A673 (cell line): ENCODE measurements at regions not wholly inside any gene's neighbourhood (a gene's known extent, or its start where the extent isn't known, plus 50 kb on each side); places are given as distances from the start of the nearest gene placed in this dataset.

ENCODE experiments used
- BruUV-seq: library from RNA; stranded (reverse); fragments of 400-500 nt; replicated peaks from 2 replicates; lab custom pipeline; 2021; lab: Mats Ljungman, UMichigan
- CTCF ChIA-PET: fragments of 300-600 bp; sonication (Branson Sonifier 250); formaldehyde crosslinking; loops from one replicate; lab custom pipeline; 2022; ENCODE audit warnings: antibody characterized with exemption; lab: Charles Lee
- POLR2A ChIA-PET: fragments of 300-600 bp; sonication (Branson Sonifier 250); formaldehyde crosslinking; loops from one replicate; lab custom pipeline; 2022; ENCODE audit warnings: antibody characterized with exemption; ENCODE audit not compliant: low non-redundant PET; lab: Charles Lee
- DNase-seq: peaks from one replicate; pipeline ENCODE4 v3.0.0-alpha.2; 2015; ENCODE audit warnings: low spot score
- H3K27ac ChIP-seq: fragments of 200-600 bp; sonication (generic); 2 replicates; pipeline ENCODE4 v1.5.1; 2016; ENCODE audit warnings: mixed run types, low read depth, mild to moderate bottlenecking, mixed read lengths, antibody characterized with exemption, low read length; ENCODE audit not compliant: poor library complexity, severe bottlenecking
- H3K27me3 ChIP-seq: fragments of 200-600 bp; sonication (generic); replicated peaks from 2 replicates; pipeline ENCODE4 v1.6.1; 2017; ENCODE audit warnings: mixed run types, low read depth, mild to moderate bottlenecking, mixed read lengths, antibody characterized with exemption, low read length; ENCODE audit not compliant: insufficient read depth, poor library complexity
- H3K36me3 ChIP-seq: fragments of 200-600 bp; sonication (generic); 2 replicates; pipeline ENCODE4 v1.6.1; 2016; ENCODE audit warnings: mixed run types, mild to moderate bottlenecking, mixed read lengths, antibody characterized with exemption, low read length; ENCODE audit not compliant: insufficient read depth, poor library complexity, severe bottlenecking
- H3K4me1 ChIP-seq: fragments of 200-600 bp; sonication (generic); 2 replicates; pipeline ENCODE4 v1.6.1; 2017; ENCODE audit warnings: mixed run types, mild to moderate bottlenecking, mixed read lengths, antibody characterized with exemption, low read length; ENCODE audit not compliant: insufficient read depth, poor library complexity, severe bottlenecking
- H3K4me3 ChIP-seq: fragments of 200-600 bp; sonication (generic); 2 replicates; pipeline ENCODE4 v1.5.1; 2016; ENCODE audit warnings: low read depth, mixed run types, mild to moderate bottlenecking, mixed read lengths, low read length; ENCODE audit not compliant: poor library complexity, severe bottlenecking
- H3K9me3 ChIP-seq: fragments of 200-600 bp; sonication (generic); 2 replicates; pipeline ENCODE4 v1.6.1; 2016; ENCODE audit warnings: mixed run types, low read depth, mild to moderate bottlenecking, mixed read lengths, antibody characterized with exemption, low read length; ENCODE audit not compliant: poor library complexity, severe bottlenecking
- CTCF ChIP-seq: fragments of 300-800, 200-600 bp; sonication (generic); conservative IDR thresholded peaks from 2 replicates; pipeline ENCODE4 v1.5.1; 2017; ENCODE audit warnings: low read depth, mild to moderate bottlenecking, antibody characterized with exemption, low read length, moderate library complexity, mixed read lengths
- EZH2 ChIP-seq: fragments of 200-600 bp; sonication (generic); IDR thresholded peaks from 2 replicates; pipeline ENCODE4 v1.6.1; 2017; ENCODE audit warnings: borderline replicate concordance, low read depth, mild to moderate bottlenecking, mixed read lengths, antibody characterized with exemption, low read length; ENCODE audit not compliant: poor library complexity, severe bottlenecking
- intact Hi-C: fragments of 100-400 bp; cut with micrococcal nuclease; formaldehyde crosslinking; loops from one replicate; pipeline ENCODE4 v1.10.0; 2022; ENCODE audit not compliant: unreplicated experiment

- Histone ChIP-seq H3K9me3 (no peaks in the 10 kb centered on the region), H3K27ac (no peak overlapping the region), H3K27me3 (no peaks in the 10 kb centered on the region), H3K4me3 (no peak overlapping the region), H3K4me1 (no peaks in the 10 kb centered on the region), H3K36me3 (no peaks in the 10 kb centered on the region)
- TF ChIP-seq CTCF (no peak), EZH2 (no peak)
- POLR2A ChIA-PET: no interaction called here
- CTCF ChIA-PET: no interaction called here
- DNase-seq: no peak
- BruUV-seq: no TSS peak
- intact Hi-C loops: no loop called here
Observed at GRCh38 chr18:42185486-42185885, 230.5 kb downstream of the PIK3C3 start.

GRCh38 chr18:42187611-42188380 lies 232.8 kb downstream of the PIK3C3 start:
- no peaks in the 10 kb centered on the region for H3K36me3 ChIP-seq
- H3K4me1 ChIP-seq: no peaks in the 10 kb centered on the region
- intact Hi-C loops: no loop called here
- no peak overlapping the region for H3K4me3 ChIP-seq
- CTCF ChIA-PET: no interaction called here
- no peaks in the 10 kb centered on the region for H3K27me3 ChIP-seq
- POLR2A ChIA-PET: no interaction called here
- DNase-seq: no peak
- no peak for TF ChIP-seq CTCF
- TF ChIP-seq EZH2: no peak
- no TSS peak for BruUV-seq
- no peaks in the 10 kb centered on the region for H3K9me3 ChIP-seq
- no peak overlapping the region for H3K27ac ChIP-seq

GRCh38 chr18:42190643-42191042 lies 235.6 kb downstream of the PIK3C3 start:
- ChIA-PET CTCF (no interaction called here), POLR2A (no interaction called here)
- H3K27me3 ChIP-seq: no peaks in the 10 kb centered on the region
- TF ChIP-seq EZH2 (no peak), CTCF (no peak)
- intact Hi-C loops: no loop called here
- BruUV-seq: no TSS peak
- no peaks in the 10 kb centered on the region for H3K9me3 ChIP-seq
- DNase-seq: no peak
- no peaks in the 10 kb centered on the region for H3K36me3 ChIP-seq
- H3K27ac ChIP-seq: no peak overlapping the region
- H3K4me3 ChIP-seq: no peak overlapping the region
- H3K4me1 ChIP-seq: no peaks in the 10 kb centered on the region
